Neural cell (in vitro differentiated cells): ENCODE measurements at regions not wholly inside any gene's neighbourhood (a gene's known extent, or its start where the extent isn't known, plus 50 kb on each side); places are given as distances from the start of the nearest gene placed in this dataset.

ENCODE experiments used
- CTCF ChIP-seq: fragments of 450-650 bp; IDR thresholded peaks from 2 replicates; pipeline ENCODE4 v1.5.1; 2014; ENCODE audit warnings: antibody characterized with exemption, mild to moderate bottlenecking, moderate library complexity; ENCODE audit not compliant: poor library complexity, severe bottlenecking
- EP300 ChIP-seq: fragments of 450-650 bp; conservative IDR thresholded peaks from 2 replicates; pipeline ENCODE4 v1.6.1; 2014; ENCODE audit warnings: antibody characterized with exemption, mild to moderate bottlenecking, moderate library complexity; ENCODE audit not compliant: poor library complexity, severe bottlenecking
- EZH2 ChIP-seq: fragments of 200-600, 300-800 bp; shearing (Covaris generic), sonication (generic); IDR thresholded peaks from 2 replicates; pipeline ENCODE4 v1.6.1; 2014; ENCODE audit warnings: antibody characterized with exemption, low read length, borderline replicate concordance, mild to moderate bottlenecking; ENCODE audit not compliant: insufficient read depth, poor library complexity, severe bottlenecking
- POLR2AphosphoS5 ChIP-seq: IDR thresholded peaks from 2 replicates; pipeline ENCODE4 v1.6.1; 2012
- RAD21 ChIP-seq: fragments of 450-650 bp; conservative IDR thresholded peaks from 2 replicates; pipeline ENCODE4 v1.6.1; 2014; ENCODE audit warnings: antibody characterized with exemption, mild to moderate bottlenecking, moderate library complexity
- SMC3 ChIP-seq: fragments of 450-650 bp; conservative IDR thresholded peaks from 2 replicates; pipeline ENCODE4 v1.6.1; 2014; ENCODE audit warnings: antibody characterized with exemption, mild to moderate bottlenecking, moderate library complexity; ENCODE audit not compliant: poor library complexity
- TF ChIP-seq, protein P1 (sequence below): IDR thresholded peaks from 2 replicates; pipeline ENCODE4 v1.6.1; 2012; ENCODE audit warnings: borderline replicate concordance

DNA sequence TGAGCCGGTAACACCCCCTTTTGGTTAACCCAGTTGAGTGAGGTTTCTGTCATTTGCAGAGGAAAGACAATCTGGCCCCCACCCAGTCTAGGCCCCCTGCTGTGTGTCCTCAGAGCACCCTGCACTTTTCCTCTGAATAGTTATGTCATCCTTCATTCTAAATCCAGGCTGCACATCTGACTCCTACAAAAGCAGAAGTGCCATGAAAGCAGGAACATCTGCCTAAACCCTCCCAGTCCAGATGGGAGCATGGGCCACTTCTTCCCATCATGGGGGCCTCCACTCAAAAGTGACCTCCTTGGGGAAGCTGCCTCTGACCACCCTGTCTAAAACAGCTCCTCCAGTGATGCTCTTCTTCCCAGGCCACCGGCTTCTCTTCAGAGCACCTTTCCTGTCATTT is 53.7 kb upstream of the HMGXB4 start:
- TF ChIP-seq EZH2, result no peak
- TF ChIP-seq CTCF, result no peak
- TF ChIP-seq POLR2AphosphoS5, result no peak
- TF ChIP-seq RAD21, result no peak
- TF ChIP-seq, protein P1, sequence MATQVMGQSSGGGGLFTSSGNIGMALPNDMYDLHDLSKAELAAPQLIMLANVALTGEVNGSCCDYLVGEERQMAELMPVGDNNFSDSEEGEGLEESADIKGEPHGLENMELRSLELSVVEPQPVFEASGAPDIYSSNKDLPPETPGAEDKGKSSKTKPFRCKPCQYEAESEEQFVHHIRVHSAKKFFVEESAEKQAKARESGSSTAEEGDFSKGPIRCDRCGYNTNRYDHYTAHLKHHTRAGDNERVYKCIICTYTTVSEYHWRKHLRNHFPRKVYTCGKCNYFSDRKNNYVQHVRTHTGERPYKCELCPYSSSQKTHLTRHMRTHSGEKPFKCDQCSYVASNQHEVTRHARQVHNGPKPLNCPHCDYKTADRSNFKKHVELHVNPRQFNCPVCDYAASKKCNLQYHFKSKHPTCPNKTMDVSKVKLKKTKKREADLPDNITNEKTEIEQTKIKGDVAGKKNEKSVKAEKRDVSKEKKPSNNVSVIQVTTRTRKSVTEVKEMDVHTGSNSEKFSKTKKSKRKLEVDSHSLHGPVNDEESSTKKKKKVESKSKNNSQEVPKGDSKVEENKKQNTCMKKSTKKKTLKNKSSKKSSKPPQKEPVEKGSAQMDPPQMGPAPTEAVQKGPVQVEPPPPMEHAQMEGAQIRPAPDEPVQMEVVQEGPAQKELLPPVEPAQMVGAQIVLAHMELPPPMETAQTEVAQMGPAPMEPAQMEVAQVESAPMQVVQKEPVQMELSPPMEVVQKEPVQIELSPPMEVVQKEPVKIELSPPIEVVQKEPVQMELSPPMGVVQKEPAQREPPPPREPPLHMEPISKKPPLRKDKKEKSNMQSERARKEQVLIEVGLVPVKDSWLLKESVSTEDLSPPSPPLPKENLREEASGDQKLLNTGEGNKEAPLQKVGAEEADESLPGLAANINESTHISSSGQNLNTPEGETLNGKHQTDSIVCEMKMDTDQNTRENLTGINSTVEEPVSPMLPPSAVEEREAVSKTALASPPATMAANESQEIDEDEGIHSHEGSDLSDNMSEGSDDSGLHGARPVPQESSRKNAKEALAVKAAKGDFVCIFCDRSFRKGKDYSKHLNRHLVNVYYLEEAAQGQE, result no peak
- TF ChIP-seq EP300, result no peak
- no peak for TF ChIP-seq SMC3
